ENCODE measurements at regions not wholly inside any gene's neighbourhood (a gene's known extent, or its start where the extent isn't known, plus 50 kb on each side); places are given as distances from the start of the nearest gene placed in this dataset.

DNA sequence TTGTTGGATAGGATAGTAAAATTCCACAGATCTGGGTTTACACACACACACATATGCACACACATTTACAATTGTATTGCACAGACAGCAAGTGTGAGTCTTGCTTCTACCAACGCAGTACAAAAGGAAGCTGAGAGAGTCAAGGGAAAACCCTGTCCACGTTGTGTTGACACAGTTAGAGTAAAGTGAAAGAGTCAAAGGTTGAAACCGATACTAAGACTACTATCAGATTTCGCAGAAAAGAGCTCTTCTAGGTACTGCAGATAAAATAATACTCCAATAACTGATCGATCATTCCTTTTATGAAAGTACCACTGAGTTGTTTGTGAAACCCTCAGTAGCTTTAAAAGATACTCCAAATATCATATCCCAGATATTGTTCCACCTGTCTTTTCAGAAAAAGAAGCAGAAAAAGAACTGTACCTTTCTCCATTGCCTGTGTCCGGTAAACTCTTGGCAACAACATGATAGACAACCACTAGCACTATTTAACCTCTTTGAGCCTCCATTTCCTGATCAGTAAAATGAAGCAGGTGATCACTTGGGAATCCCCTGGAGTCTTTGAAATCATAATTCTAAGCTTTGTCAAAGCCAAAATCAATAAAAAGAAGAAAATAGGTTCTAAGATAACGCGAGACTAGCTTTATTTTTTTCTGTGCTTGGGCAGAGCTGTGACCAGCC is 224.6 kb upstream of the FOXN3 start:
- DNase-seq (ENCODE audit: low spot score), result no peak
- ATAC-seq, result no peak
- intact Hi-C loops (cut with DNase I), result no loop called here

GRCh38 chr14:89640141-89640540 is 223.1 kb upstream of the FOXN3 start:
- intact Hi-C loops (cut with DNase I), result no loop called here
- no peak for DNase-seq (ENCODE audit: low spot score)
- ATAC-seq, result no peak

GRCh38 chr14:89639687-89640086 is 222.7 kb upstream of the FOXN3 start:
- intact Hi-C loops (cut with DNase I), result no loop called here
- DNase-seq (ENCODE audit: low spot score) (no peak), ATAC-seq (no peak)

GRCh38 chr14:89638891-89639290 is 221.9 kb upstream of the FOXN3 start:
- DNase-seq (ENCODE audit: low spot score) (no peak), ATAC-seq (no peak)
- intact Hi-C loops (cut with DNase I), result no loop called here

DNA sequence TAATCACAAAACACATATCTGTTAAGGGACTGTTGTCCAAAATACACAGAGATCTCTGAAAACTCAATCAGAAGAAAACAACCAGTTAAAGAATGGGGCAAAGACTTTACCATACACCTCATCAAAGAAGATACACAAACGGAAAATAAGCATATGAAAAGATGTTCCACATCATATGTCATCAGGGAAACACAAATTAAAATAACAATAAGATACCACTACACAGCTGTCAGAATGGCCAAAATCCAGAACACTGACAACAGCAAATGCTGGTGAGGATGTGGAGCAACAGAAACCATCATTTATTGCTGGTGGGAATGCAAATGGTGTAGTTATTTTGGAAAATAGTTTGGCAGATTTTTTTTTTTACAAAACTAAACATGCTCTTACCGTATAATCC is 220.5 kb upstream of the FOXN3 start:
- intact Hi-C loops (cut with DNase I), result no loop called here
- ATAC-seq, result no peak
- DNase-seq (ENCODE audit: low spot score), result no peak

DNA sequence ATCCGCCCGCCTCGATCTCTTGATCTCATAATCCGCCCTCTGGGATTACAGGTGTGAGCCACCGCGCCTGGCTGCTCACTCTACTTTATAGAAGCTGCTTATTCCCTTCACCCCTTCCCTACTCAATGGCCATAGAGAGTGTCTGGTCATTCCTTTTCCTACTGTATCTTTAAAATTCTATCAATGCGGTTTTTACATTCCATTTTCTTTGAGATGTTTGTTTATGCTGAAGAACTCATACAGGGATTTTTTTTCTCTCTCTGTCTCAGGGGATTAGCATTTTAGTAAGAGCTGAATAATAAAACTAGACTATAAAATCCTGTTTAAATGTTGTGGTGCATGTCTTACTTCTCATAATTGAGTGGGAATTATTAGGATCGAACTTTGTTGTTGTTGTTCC is 218.6 kb upstream of the FOXN3 start:
- no peak for DNase-seq (ENCODE audit: low spot score)
- intact Hi-C loops (cut with DNase I), result no loop called here
- ATAC-seq, result no peak

- intact Hi-C loops (cut with DNase I), result no loop called here
- DNase-seq (ENCODE audit: low spot score) (no peak), ATAC-seq (no peak)
Measured at GRCh38 chr14:89634037-89634436, 217.0 kb upstream of the FOXN3 start.

DNA sequence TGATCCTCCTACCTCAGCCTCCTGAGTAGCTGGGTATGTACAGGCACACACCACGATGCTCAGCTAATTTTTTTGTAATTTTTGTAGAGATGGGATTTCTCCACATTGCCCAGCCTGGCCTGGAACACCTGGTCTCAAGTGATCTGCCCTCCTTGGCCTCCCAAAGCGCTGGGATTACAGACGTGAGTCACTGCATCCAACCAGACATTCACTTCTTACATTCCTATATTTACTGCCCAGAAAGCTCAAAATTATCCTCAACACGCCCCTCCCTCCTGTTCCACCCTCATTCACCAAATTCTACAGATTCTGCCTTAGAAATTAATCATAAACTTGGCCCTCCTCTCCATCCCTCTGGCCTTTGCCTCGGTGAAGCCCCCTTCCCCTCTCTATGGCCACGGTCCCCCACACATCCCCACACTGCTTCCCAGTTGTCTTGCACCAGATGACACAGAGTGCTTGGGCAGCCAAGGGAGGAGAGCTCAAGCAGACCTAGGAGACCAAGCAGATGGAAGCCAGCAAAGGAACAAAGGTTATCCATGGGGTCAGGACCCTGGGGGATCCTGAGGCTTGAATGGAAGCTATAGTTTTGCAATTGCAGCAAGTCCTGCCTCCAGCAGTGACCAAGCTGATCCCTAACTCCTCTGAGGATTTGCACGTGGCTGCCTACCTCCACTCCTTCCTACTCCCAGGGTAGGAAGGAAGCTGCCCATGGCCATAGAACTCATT is 213.2 kb upstream of the FOXN3 start:
- ATAC-seq, result no peak
- intact Hi-C loops (cut with DNase I), result no loop called here
- no peak for DNase-seq (ENCODE audit: low spot score)

GRCh38 chr14:89629383-89629782 is 212.3 kb upstream of the FOXN3 start:
- ATAC-seq (no peak), DNase-seq (ENCODE audit: low spot score) (no peak)
- intact Hi-C loops (cut with DNase I), result no loop called here

DNA sequence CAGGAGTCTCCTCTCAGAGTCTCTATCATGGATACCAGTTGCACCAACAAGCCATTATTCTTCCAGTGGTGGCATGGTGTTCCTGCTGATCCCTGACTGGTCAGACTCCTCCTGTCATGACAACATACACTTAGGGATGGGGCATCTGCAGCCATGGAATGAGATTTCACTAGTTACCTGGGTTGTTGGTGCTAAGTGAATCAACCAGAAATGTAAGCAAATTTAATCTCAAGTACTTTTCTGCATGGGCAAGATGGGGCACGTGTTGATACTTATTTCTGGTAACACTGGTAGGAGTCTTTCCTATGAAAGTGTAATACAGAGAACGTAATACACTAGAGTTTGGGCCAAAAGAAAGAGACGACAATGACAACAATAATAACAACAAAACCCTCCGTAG is 211.5 kb upstream of the FOXN3 start:
- ATAC-seq (no peak), DNase-seq (ENCODE audit: low spot score) (no peak)
- intact Hi-C loops (cut with DNase I), result no loop called here

GRCh38 chr14:89626233-89626806 is 209.3 kb upstream of the FOXN3 start:
- ATAC-seq (no peak), DNase-seq (ENCODE audit: low spot score) (no peak)
- intact Hi-C loops (cut with DNase I), result no loop called here

- intact Hi-C loops (cut with DNase I), result no loop called here
- DNase-seq (ENCODE audit: low spot score) (no peak), ATAC-seq (no peak)
Measured at GRCh38 chr14:89625731-89626232, 208.7 kb upstream of the FOXN3 start.

- ATAC-seq (peak; percentile 38), DNase-seq (ENCODE audit: low spot score) (no peak)
- intact Hi-C loops (cut with DNase I), result no loop called here
Measured at GRCh38 chr14:89625244-89625713, 208.2 kb upstream of the FOXN3 start.

DNA sequence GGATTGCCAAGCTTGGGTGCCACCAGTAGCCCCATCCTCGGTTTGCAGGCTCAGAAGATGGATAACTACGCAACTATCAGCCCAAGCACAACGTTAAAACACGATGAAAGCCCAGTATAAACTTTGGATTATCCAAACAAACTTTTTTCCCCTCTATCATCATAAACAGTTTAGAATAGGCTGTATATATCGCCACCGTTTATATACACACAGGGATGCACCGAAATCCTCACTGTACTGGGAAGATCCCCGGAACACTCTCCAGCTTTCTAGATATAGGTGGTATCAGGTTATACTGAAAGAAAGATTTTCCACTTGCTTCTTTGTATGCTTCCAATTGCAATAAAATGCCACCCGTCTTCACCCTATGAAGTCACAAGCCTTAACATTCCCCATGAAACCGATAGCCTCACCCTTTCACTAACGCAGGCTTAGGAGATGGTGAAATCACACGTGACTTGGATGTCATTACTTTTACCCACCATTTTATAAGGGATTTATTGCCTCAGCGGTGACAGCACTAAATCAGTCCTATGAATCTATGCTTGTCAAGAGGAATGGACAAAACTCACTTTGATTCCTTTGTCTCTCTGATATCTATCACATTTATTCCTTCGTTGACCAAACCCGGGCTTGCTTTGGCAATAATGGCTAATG is 207.6 kb upstream of the FOXN3 start:
- no peak for DNase-seq (ENCODE audit: low spot score)
- no peak for ATAC-seq
- intact Hi-C loops (cut with DNase I), result no loop called here

DNA sequence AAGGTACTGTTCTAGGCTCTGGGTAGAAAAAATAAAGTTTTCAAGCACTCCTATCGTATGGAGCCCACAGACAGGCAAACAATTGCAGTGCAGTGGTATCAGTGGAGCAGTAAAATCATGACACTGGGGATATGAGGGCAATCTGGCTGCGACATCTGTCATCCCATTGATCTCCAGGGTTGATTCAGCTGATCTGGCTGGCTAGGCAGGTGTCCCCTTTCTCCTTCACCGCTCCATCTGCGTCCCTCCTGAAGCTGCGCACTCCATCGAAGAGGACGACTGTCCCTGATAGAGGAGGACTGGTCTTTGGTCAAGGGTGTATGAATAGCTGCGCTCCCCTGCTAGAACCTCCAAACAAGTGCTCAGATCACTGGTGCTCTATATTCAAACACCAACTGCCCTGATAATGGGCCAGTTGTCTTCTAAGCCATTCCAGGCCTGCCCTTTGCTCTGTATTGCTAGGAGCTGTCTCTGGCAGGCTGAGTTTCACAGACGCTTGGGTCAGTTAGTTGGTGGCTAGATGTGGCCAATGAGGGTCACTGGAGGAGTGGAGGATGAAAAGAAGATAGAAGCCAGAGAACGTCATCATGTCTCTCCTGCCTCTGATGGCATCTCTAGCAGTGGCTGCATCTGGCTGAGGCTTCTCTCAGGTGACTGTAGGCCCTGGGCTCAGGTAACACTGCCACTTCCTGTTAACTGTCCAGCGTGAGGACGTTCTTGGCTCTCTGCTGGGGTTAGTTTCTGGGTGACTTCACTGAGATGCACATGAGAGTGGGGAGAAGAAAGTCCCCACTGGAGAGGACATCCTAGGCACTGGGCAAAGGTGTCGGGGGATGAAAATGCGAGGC is 205.0 kb upstream of the FOXN3 start:
- ATAC-seq, result no peak
- no peak for DNase-seq (ENCODE audit: low spot score)
- intact Hi-C loops (cut with DNase I), result no loop called here

DNA sequence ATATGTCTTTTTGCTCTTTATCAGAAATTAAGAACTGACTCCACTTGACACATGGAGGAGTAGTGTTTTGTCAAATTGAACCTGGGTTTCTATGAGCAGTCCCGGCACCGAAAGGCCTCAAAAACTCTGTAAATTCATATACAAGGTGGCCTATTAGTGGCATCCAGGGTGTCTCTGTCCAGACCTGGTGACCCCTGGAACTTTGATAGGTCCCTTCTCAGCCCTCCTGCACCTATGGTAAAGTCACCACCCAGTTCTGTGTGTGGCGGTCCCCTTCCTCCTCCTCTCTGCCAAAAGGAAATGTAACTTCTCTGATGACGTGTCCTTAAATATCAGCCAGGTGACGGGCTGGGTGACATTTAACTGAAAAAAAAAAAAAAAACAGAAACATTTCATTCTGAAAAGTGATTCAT is 204.0 kb upstream of the FOXN3 start:
- intact Hi-C loops (cut with DNase I), result no loop called here
- DNase-seq (ENCODE audit: low spot score) (no peak), ATAC-seq (no peak)

GRCh38 chr14:89620436-89620835 is 203.4 kb upstream of the FOXN3 start:
- DNase-seq (ENCODE audit: low spot score), result no peak
- no peak for ATAC-seq
- intact Hi-C loops (cut with DNase I), result no loop called here

DNA sequence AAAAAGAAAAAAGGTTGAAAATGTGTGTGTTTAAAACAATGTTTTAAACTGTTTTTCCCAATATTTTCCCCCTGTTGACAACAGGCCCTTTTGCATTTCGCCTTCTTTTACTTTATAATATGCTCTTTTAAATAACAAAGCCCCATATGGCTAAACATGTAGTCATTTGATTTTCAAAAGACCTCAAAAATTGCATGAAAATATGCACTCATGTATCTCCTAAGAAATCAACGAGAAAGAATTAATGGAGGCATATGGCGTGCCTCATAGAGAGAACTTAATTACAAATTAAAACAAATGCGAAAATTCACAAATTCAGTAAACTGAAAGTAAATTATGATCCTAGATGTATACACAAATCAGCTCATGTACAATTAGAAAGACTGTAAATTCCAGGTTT is 202.6 kb upstream of the FOXN3 start:
- ATAC-seq (no peak), DNase-seq (ENCODE audit: low spot score) (no peak)
- intact Hi-C loops (cut with DNase I), result loop anchor here (5.0 kb wide), 1 partner anchor 587 kb away; no protein-coding TSS in a partner anchor
